Prostate gland (tissue), 2 donors: ENCODE measurements at regions not wholly inside any gene's neighbourhood (a gene's known extent, or its start where the extent isn't known, plus 50 kb on each side); places are given as distances from the start of the nearest gene placed in this dataset.

Experiments
- POLR2A ChIP-seq: fragments of 450-650 bp; IDR thresholded peaks from one replicate; pipeline ENCODE4 v1.6.1; 2016; ENCODE audit warnings: antibody characterized with exemption, mild to moderate bottlenecking
- TF ChIP-seq, protein P1 (sequence below), 4 experiments: fragments of 200-600 bp in 2 of 4; fragments of 450-650 bp in 2 of 4; sonication (generic) in 2 of 4; IDR thresholded peaks; 1 replicate in 3 of 4; 2 replicates in 1 of 4; pipeline ENCODE4 v1.5.1; 2016 to 2019; ENCODE audit warnings: antibody characterized with exemption in 4 of 4, mild to moderate bottlenecking in 2 of 4, moderate library complexity in 2 of 4

DNA sequence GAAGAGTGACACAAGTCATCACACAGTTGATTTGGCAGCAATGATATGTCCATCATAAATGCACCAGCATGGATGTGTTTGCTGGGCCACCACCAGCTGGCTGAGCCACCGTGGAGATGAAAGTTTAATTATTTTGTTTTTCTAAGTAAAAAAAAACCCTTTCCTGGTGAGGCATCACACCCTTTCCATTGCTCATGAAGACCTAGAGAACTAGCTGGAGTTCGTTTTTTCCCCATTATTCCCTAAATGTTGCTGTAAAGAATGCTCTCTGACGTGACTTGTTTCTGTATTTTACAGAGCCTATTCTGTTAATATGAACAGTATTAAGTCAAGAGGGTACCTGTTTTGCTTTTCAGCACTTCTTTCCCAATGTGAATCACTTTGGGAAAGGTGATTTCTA lies 257.9 kb downstream of the MSRB3 start:
- no peak for TF ChIP-seq POLR2A
- TF ChIP-seq, protein P1, sequence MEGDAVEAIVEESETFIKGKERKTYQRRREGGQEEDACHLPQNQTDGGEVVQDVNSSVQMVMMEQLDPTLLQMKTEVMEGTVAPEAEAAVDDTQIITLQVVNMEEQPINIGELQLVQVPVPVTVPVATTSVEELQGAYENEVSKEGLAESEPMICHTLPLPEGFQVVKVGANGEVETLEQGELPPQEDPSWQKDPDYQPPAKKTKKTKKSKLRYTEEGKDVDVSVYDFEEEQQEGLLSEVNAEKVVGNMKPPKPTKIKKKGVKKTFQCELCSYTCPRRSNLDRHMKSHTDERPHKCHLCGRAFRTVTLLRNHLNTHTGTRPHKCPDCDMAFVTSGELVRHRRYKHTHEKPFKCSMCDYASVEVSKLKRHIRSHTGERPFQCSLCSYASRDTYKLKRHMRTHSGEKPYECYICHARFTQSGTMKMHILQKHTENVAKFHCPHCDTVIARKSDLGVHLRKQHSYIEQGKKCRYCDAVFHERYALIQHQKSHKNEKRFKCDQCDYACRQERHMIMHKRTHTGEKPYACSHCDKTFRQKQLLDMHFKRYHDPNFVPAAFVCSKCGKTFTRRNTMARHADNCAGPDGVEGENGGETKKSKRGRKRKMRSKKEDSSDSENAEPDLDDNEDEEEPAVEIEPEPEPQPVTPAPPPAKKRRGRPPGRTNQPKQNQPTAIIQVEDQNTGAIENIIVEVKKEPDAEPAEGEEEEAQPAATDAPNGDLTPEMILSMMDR (IDR thresholded peaks at IDR 0.05): no peak
